ENCODE measurements at regions not wholly inside any gene's neighbourhood (a gene's known extent, or its start where the extent isn't known, plus 50 kb on each side); places are given as distances from the start of the nearest gene placed in this dataset.

- CTCF ChIA-PET, result interaction anchor here (0.5 to 1.1 kb wide), 2 partner anchors 134 to 231 kb away, joined by 3 read pairs; no protein-coding TSS in a partner anchor
Observed at GRCh38 chrX:13256603-13257002, 63.2 kb downstream of the ATXN3L start.

GRCh38 chrX:13254870-13255269 is 65.0 kb downstream of the ATXN3L start:
- H3K9me2 ChIP-seq, result no peaks in the 10 kb centered on the region
- H3K9ac ChIP-seq, result no peak overlapping the region
- DNase-seq, result no peak
- H3K36me3 ChIP-seq (replicated peaks in 1 of 2; ENCODE audit: control insufficient read depth in 1 of 2, insufficient read depth in 2 of 2, low read length in 1 of 2), result peaks cover 0 to 9% of the 10 kb centered on the region in 2 experiments
- 77% methylated on average over 3 of the region's 3 CpGs for WGBS (ENCODE audit: low lambda C conversion rate)
- CTCF ChIA-PET, result interaction anchor here (1.6 to 1.8 kb wide), 2 partner anchors 49 to 308 kb away, joined by 3 to 6 read pairs; no protein-coding TSS in a partner anchor
- H3K79me2 ChIP-seq (ENCODE audit: insufficient read depth), result no peaks in the 10 kb centered on the region
- POLR2A ChIA-PET, result no interaction called here
- TF ChIP-seq, protein P1, sequence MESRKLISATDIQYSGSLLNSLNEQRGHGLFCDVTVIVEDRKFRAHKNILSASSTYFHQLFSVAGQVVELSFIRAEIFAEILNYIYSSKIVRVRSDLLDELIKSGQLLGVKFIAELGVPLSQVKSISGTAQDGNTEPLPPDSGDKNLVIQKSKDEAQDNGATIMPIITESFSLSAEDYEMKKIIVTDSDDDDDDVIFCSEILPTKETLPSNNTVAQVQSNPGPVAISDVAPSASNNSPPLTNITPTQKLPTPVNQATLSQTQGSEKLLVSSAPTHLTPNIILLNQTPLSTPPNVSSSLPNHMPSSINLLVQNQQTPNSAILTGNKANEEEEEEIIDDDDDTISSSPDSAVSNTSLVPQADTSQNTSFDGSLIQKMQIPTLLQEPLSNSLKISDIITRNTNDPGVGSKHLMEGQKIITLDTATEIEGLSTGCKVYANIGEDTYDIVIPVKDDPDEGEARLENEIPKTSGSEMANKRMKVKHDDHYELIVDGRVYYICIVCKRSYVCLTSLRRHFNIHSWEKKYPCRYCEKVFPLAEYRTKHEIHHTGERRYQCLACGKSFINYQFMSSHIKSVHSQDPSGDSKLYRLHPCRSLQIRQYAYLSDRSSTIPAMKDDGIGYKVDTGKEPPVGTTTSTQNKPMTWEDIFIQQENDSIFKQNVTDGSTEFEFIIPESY (IDR thresholded peaks at IDR 0.05; ENCODE audit: borderline replicate concordance, low read depth), result no peak
- TF ChIP-seq POLR2AphosphoS5 (IDR thresholded peaks at IDR 0.05; ENCODE audit: low read depth, low read length) (no peak), FOXM1 (IDR thresholded peaks at IDR 0.05; ENCODE audit: low read depth) (no peak), NFIC (IDR thresholded peaks at IDR 0.05; ENCODE audit: borderline replicate concordance) (no peak), RFX5 (IDR thresholded peaks at IDR 0.05; ENCODE audit: low read length) (no peak), MXI1 (IDR thresholded peaks at IDR 0.05; ENCODE audit: low read depth, low read length) (no peak), USF1 (IDR thresholded peaks at IDR 0.05; ENCODE audit: borderline replicate concordance, low read depth) (no peak), YY1 (IDR thresholded peaks at IDR 0.05; ENCODE audit: low read depth) (no peak), SIN3A (IDR thresholded peaks at IDR 0.05; ENCODE audit: borderline replicate concordance, low read depth, low read length) (no peak), NRF1 (IDR thresholded peaks at IDR 0.05; ENCODE audit: low read depth, low read length) (no peak), RAD21 (IDR thresholded peaks at IDR 0.05; ENCODE audit: low read length) (no peak), GATA2 (CRISPR knock-in tag; IDR thresholded peaks at IDR 0.05) (no peak), JUND (IDR thresholded peaks at IDR 0.05) (no peak)
- TF ChIP-seq, protein P2, sequence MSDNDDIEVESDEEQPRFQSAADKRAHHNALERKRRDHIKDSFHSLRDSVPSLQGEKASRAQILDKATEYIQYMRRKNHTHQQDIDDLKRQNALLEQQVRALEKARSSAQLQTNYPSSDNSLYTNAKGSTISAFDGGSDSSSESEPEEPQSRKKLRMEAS (IDR thresholded peaks at IDR 0.05; ENCODE audit: low read depth), result no peak
- no peak overlapping the region for H3K4me3 ChIP-seq (ENCODE audit: low read depth in 2 of 2, low read length in 1 of 2)
- H2AFZ ChIP-seq (ENCODE audit: low read depth), result no peak overlapping the region
- no peaks in the 10 kb centered on the region for H4K20me1 ChIP-seq (ENCODE audit: insufficient read depth)
- H3K9me3 ChIP-seq, result no peaks in the 10 kb centered on the region
- peak overlapping the region in 1 of 2 experiments; percentile 52; a peak in 2 of 4 replicates for H3K27ac ChIP-seq (ENCODE audit: low read depth in 2 of 2, low read length in 1 of 2)
- H3K27me3 ChIP-seq (ENCODE audit: insufficient read depth), result no peaks in the 10 kb centered on the region
- H3F3A ChIP-seq (replicated peaks; ENCODE audit: insufficient read depth), result peaks cover 21% of the 10 kb centered on the region
- H3K4me2 ChIP-seq, result no peak overlapping the region
- no peaks in the 10 kb centered on the region; a peak in 2 of 4 replicates for H3K4me1 ChIP-seq (ENCODE audit: control insufficient read depth in 1 of 2, insufficient read depth in 2 of 2, low read depth in 1 of 2, low read length in 1 of 2)

More at GRCh38 chrX:13256603-13257002, 63.2 kb downstream of the ATXN3L start:
- Histone ChIP-seq H3K4me2 (no peak overlapping the region), H3K27ac (ENCODE audit: low read depth in 2 of 2, low read length in 1 of 2) (peak overlapping the region in 1 of 2 experiments; percentile 24; a peak in 1 of 4 replicates), H3K4me1 (ENCODE audit: control insufficient read depth in 1 of 2, insufficient read depth in 2 of 2, low read depth in 1 of 2, low read length in 1 of 2) (no peaks in the 10 kb centered on the region), H3K9me2 (no peaks in the 10 kb centered on the region), H2AFZ (ENCODE audit: low read depth) (no peak overlapping the region), H3K4me3 (ENCODE audit: low read depth in 2 of 2, low read length in 1 of 2) (no peak overlapping the region), H3F3A (replicated peaks; ENCODE audit: insufficient read depth) (peaks cover 12% of the 10 kb centered on the region), H3K9ac (no peak overlapping the region), H3K79me2 (ENCODE audit: insufficient read depth) (no peaks in the 10 kb centered on the region), H3K9me3 (no peaks in the 10 kb centered on the region), H3K36me3 (replicated peaks in 1 of 2; ENCODE audit: control insufficient read depth in 1 of 2, insufficient read depth in 2 of 2, low read length in 1 of 2) (peaks cover 0 to 9% of the 10 kb centered on the region in 2 experiments), H4K20me1 (ENCODE audit: insufficient read depth) (no peaks in the 10 kb centered on the region), H3K27me3 (ENCODE audit: insufficient read depth) (no peaks in the 10 kb centered on the region)
- TF ChIP-seq YY1 (IDR thresholded peaks at IDR 0.05; ENCODE audit: low read depth), result no peak
- POLR2A ChIA-PET, result no interaction called here
- DNase-seq, result no peak
